ENCODE measurements at regions not wholly inside any gene's neighbourhood (a gene's known extent, or its start where the extent isn't known, plus 50 kb on each side); places are given as distances from the start of the nearest gene placed in this dataset.

GRCh38 chr18:40031435-40031834 is 1923.6 kb upstream of the PIK3C3 start:
- no peak overlapping the region for H3K4me3 ChIP-seq (ENCODE audit: low read length)
- no CpG with 5 or more reads among the region's 1 CpG for WGBS (ENCODE audit: insufficient coverage, insufficient read length)

GRCh38 chr18:40019797-40020392 is 1935.1 kb upstream of the PIK3C3 start:
- H3K4me1 ChIP-seq (ENCODE audit: control insufficient read depth, insufficient read depth, low read length): no peaks in the 10 kb centered on the region; the same call in 1 of the 2 replicates
- no peaks in the 10 kb centered on the region for H3K27me3 ChIP-seq (ENCODE audit: control insufficient read depth, insufficient read depth, low read length)
- no peak overlapping the region for H3K4me3 ChIP-seq (ENCODE audit: low read length)
- no peaks in the 10 kb centered on the region for H3K36me3 ChIP-seq (ENCODE audit: control insufficient read depth, insufficient read depth, low read length)
- DNase-seq (ENCODE audit: low read depth, low spot score): no peak
- H3K9me3 ChIP-seq (ENCODE audit: control insufficient read depth, insufficient read depth, low read length): no peaks in the 10 kb centered on the region
- no peak overlapping the region for H3K27ac ChIP-seq (ENCODE audit: low read length)
- WGBS (ENCODE audit: insufficient coverage, insufficient read length): no CpG with 5 or more reads among the region's 2 CpGs

More at GRCh38 chr18:40031435-40031834, 1923.6 kb upstream of the PIK3C3 start:
- Histone ChIP-seq H3K27me3 (ENCODE audit: control insufficient read depth, insufficient read depth, low read length) (no peaks in the 10 kb centered on the region), H3K36me3 (ENCODE audit: control insufficient read depth, insufficient read depth, low read length) (no peaks in the 10 kb centered on the region), H3K4me1 (ENCODE audit: control insufficient read depth, insufficient read depth, low read length) (no peaks in the 10 kb centered on the region), H3K27ac (ENCODE audit: low read length) (no peak overlapping the region), H3K9me3 (ENCODE audit: control insufficient read depth, insufficient read depth, low read length) (no peaks in the 10 kb centered on the region)
- DNase-seq (ENCODE audit: low read depth, low spot score): no peak

GRCh38 chr18:40018266-40018665 is 1936.8 kb upstream of the PIK3C3 start:
- Histone ChIP-seq H3K4me3 (ENCODE audit: low read length) (no peak overlapping the region), H3K9me3 (ENCODE audit: control insufficient read depth, insufficient read depth, low read length) (no peaks in the 10 kb centered on the region), H3K27me3 (ENCODE audit: control insufficient read depth, insufficient read depth, low read length) (no peaks in the 10 kb centered on the region), H3K4me1 (ENCODE audit: control insufficient read depth, insufficient read depth, low read length) (no peaks in the 10 kb centered on the region; the same call in 1 of the 2 replicates), H3K36me3 (ENCODE audit: control insufficient read depth, insufficient read depth, low read length) (no peaks in the 10 kb centered on the region), H3K27ac (ENCODE audit: low read length) (no peak overlapping the region)
- WGBS (ENCODE audit: insufficient coverage, insufficient read length): no CpG with 5 or more reads among the region's 6 CpGs
- DNase-seq (ENCODE audit: low read depth, low spot score): no peak

- no peaks in the 10 kb centered on the region for H3K27me3 ChIP-seq (ENCODE audit: control insufficient read depth, insufficient read depth, low read length)
- no peak overlapping the region for H3K4me3 ChIP-seq (ENCODE audit: low read length)
- no peaks in the 10 kb centered on the region; the same call in 1 of the 2 replicates for H3K4me1 ChIP-seq (ENCODE audit: control insufficient read depth, insufficient read depth, low read length)
- WGBS (ENCODE audit: insufficient coverage, insufficient read length): no CpG with 5 or more reads among the region's 6 CpGs
- H3K36me3 ChIP-seq (ENCODE audit: control insufficient read depth, insufficient read depth, low read length): no peaks in the 10 kb centered on the region
- H3K9me3 ChIP-seq (ENCODE audit: control insufficient read depth, insufficient read depth, low read length): no peaks in the 10 kb centered on the region
- DNase-seq (ENCODE audit: low read depth, low spot score): no peak
- H3K27ac ChIP-seq (ENCODE audit: low read length): no peak overlapping the region
These were observed 1938.0 kb upstream of the PIK3C3 start for GRCh38 chr18:40017021-40017420.

- Histone ChIP-seq H3K9me3 (ENCODE audit: control insufficient read depth, insufficient read depth, low read length) (no peaks in the 10 kb centered on the region), H3K4me3 (ENCODE audit: low read length) (no peak overlapping the region), H3K27ac (ENCODE audit: low read length) (no peak overlapping the region), H3K36me3 (ENCODE audit: control insufficient read depth, insufficient read depth, low read length) (no peaks in the 10 kb centered on the region), H3K27me3 (ENCODE audit: control insufficient read depth, insufficient read depth, low read length) (no peaks in the 10 kb centered on the region), H3K4me1 (ENCODE audit: control insufficient read depth, insufficient read depth, low read length) (no peaks in the 10 kb centered on the region; the same call in 1 of the 2 replicates)
- no CpG with 5 or more reads among the region's 1 CpG for WGBS (ENCODE audit: insufficient coverage, insufficient read length)
- DNase-seq (ENCODE audit: low read depth, low spot score): no peak
These were observed 1938.6 kb upstream of the PIK3C3 start for GRCh38 chr18:40016405-40016804.

- no peak overlapping the region for H3K4me3 ChIP-seq (ENCODE audit: low read length)
- DNase-seq (ENCODE audit: low read depth, low spot score): no peak
- no peak overlapping the region for H3K27ac ChIP-seq (ENCODE audit: low read length)
- H3K36me3 ChIP-seq (ENCODE audit: control insufficient read depth, insufficient read depth, low read length): no peaks in the 10 kb centered on the region
- no peaks in the 10 kb centered on the region for H3K27me3 ChIP-seq (ENCODE audit: control insufficient read depth, insufficient read depth, low read length)
- H3K4me1 ChIP-seq (ENCODE audit: control insufficient read depth, insufficient read depth, low read length): no peaks in the 10 kb centered on the region
- H3K9me3 ChIP-seq (ENCODE audit: control insufficient read depth, insufficient read depth, low read length): no peaks in the 10 kb centered on the region
These were observed 1941.9 kb upstream of the PIK3C3 start for GRCh38 chr18:40013001-40013609.

GRCh38 chr18:40011201-40011600 is 1943.8 kb upstream of the PIK3C3 start:
- WGBS (ENCODE audit: insufficient coverage, insufficient read length): no CpG with 5 or more reads among the region's 1 CpG
- Histone ChIP-seq H3K27ac (ENCODE audit: low read length) (no peak overlapping the region), H3K36me3 (ENCODE audit: control insufficient read depth, insufficient read depth, low read length) (no peaks in the 10 kb centered on the region), H3K27me3 (ENCODE audit: control insufficient read depth, insufficient read depth, low read length) (no peaks in the 10 kb centered on the region), H3K4me1 (ENCODE audit: control insufficient read depth, insufficient read depth, low read length) (no peaks in the 10 kb centered on the region), H3K9me3 (ENCODE audit: control insufficient read depth, insufficient read depth, low read length) (no peaks in the 10 kb centered on the region), H3K4me3 (ENCODE audit: low read length) (no peak overlapping the region)
- no peak for DNase-seq (ENCODE audit: low read depth, low spot score)

- H3K36me3 ChIP-seq (ENCODE audit: control insufficient read depth, insufficient read depth, low read length): no peaks in the 10 kb centered on the region
- DNase-seq (ENCODE audit: low read depth, low spot score): no peak
- H3K4me1 ChIP-seq (ENCODE audit: control insufficient read depth, insufficient read depth, low read length): no peaks in the 10 kb centered on the region
- H3K4me3 ChIP-seq (ENCODE audit: low read length): no peak overlapping the region
- H3K27me3 ChIP-seq (ENCODE audit: control insufficient read depth, insufficient read depth, low read length): no peaks in the 10 kb centered on the region
- no peak overlapping the region for H3K27ac ChIP-seq (ENCODE audit: low read length)
- no CpG with 5 or more reads among the region's 4 CpGs for WGBS (ENCODE audit: insufficient coverage, insufficient read length)
- H3K9me3 ChIP-seq (ENCODE audit: control insufficient read depth, insufficient read depth, low read length): no peaks in the 10 kb centered on the region
These were observed 1948.4 kb upstream of the PIK3C3 start for GRCh38 chr18:40006634-40007033.

GRCh38 chr18:40004246-40004645 is 1950.8 kb upstream of the PIK3C3 start:
- H3K4me1 ChIP-seq (ENCODE audit: control insufficient read depth, insufficient read depth, low read length): no peaks in the 10 kb centered on the region
- H3K27ac ChIP-seq (ENCODE audit: low read length): no peak overlapping the region
- no peaks in the 10 kb centered on the region for H3K36me3 ChIP-seq (ENCODE audit: control insufficient read depth, insufficient read depth, low read length)
- no peaks in the 10 kb centered on the region for H3K27me3 ChIP-seq (ENCODE audit: control insufficient read depth, insufficient read depth, low read length)
- no peaks in the 10 kb centered on the region for H3K9me3 ChIP-seq (ENCODE audit: control insufficient read depth, insufficient read depth, low read length)
- DNase-seq (ENCODE audit: low read depth, low spot score): no peak
- no peak overlapping the region for H3K4me3 ChIP-seq (ENCODE audit: low read length)
- WGBS (ENCODE audit: insufficient coverage, insufficient read length): no CpG with 5 or more reads among the region's 3 CpGs

- Histone ChIP-seq H3K27me3 (ENCODE audit: control insufficient read depth, insufficient read depth, low read length) (no peaks in the 10 kb centered on the region), H3K4me3 (ENCODE audit: low read length) (no peak overlapping the region), H3K9me3 (ENCODE audit: control insufficient read depth, insufficient read depth, low read length) (no peaks in the 10 kb centered on the region), H3K36me3 (ENCODE audit: control insufficient read depth, insufficient read depth, low read length) (no peaks in the 10 kb centered on the region), H3K4me1 (ENCODE audit: control insufficient read depth, insufficient read depth, low read length) (no peaks in the 10 kb centered on the region), H3K27ac (ENCODE audit: low read length) (no peak overlapping the region)
- WGBS (ENCODE audit: insufficient coverage, insufficient read length): no CpG with 5 or more reads among the region's 6 CpGs
- DNase-seq (ENCODE audit: low read depth, low spot score): no peak
These were observed 1956.7 kb upstream of the PIK3C3 start for GRCh38 chr18:39998317-39998716.

- Histone ChIP-seq H3K27me3 (ENCODE audit: control insufficient read depth, insufficient read depth, low read length) (no peaks in the 10 kb centered on the region), H3K27ac (ENCODE audit: low read length) (no peak overlapping the region), H3K4me3 (ENCODE audit: low read length) (no peak overlapping the region), H3K4me1 (ENCODE audit: control insufficient read depth, insufficient read depth, low read length) (no peaks in the 10 kb centered on the region), H3K36me3 (ENCODE audit: control insufficient read depth, insufficient read depth, low read length) (no peaks in the 10 kb centered on the region), H3K9me3 (ENCODE audit: control insufficient read depth, insufficient read depth, low read length) (no peaks in the 10 kb centered on the region)
- WGBS (ENCODE audit: insufficient coverage, insufficient read length): no CpG with 5 or more reads among the region's 2 CpGs
- DNase-seq (ENCODE audit: low read depth, low spot score): no peak
These were observed 1960.5 kb upstream of the PIK3C3 start for GRCh38 chr18:39994498-39994897.
